H9 (cell line): ENCODE measurements at regions not wholly inside any gene's neighbourhood (a gene's known extent, or its start where the extent isn't known, plus 50 kb on each side); places are given as distances from the start of the nearest gene placed in this dataset.

ENCODE experiments used
- DNase-seq: peaks from one replicate; pipeline ENCODE4 v3.0.0-alpha.2; 2017
- H2AFZ ChIP-seq: one replicate; pipeline ENCODE4 v1.6.1; 2013; ENCODE audit warnings: mild to moderate bottlenecking, low read length, control low read depth, moderate library complexity
- H2AK5ac ChIP-seq: 2 replicates; pipeline ENCODE4 v1.6.1; 2013; ENCODE audit warnings: low read length, control low read depth, mixed read lengths; ENCODE audit not compliant: insufficient read length
- H2BK120ac ChIP-seq: one replicate; pipeline ENCODE4 v1.6.1; 2013; ENCODE audit warnings: low read depth, mild to moderate bottlenecking, low read length, control low read depth, inconsistent platforms; ENCODE audit not compliant: poor library complexity, severe bottlenecking
- H2BK12ac ChIP-seq: 2 replicates; pipeline ENCODE4 v1.6.1; 2013; ENCODE audit warnings: low read length, control low read depth, mixed read lengths, low read depth; ENCODE audit not compliant: insufficient read length
- H2BK15ac ChIP-seq: 2 replicates; pipeline ENCODE4 v1.6.1; 2013; ENCODE audit warnings: low read depth, low read length, control low read depth
- H2BK20ac ChIP-seq: one replicate; pipeline ENCODE4 v1.6.1; 2013; ENCODE audit warnings: low read depth, mild to moderate bottlenecking, low read length, control low read depth, inconsistent platforms; ENCODE audit not compliant: poor library complexity, severe bottlenecking
- H2BK5ac ChIP-seq: 2 replicates; pipeline ENCODE4 v1.6.1; 2013; ENCODE audit warnings: low read length, control low read depth, mixed read lengths; ENCODE audit not compliant: insufficient read length
- H3K14ac ChIP-seq: 2 replicates; pipeline ENCODE4 v1.6.1; 2013; ENCODE audit warnings: low read length, control low read depth; ENCODE audit not compliant: insufficient read depth
- H3K18ac ChIP-seq: 2 replicates; pipeline ENCODE4 v1.6.1; 2013; ENCODE audit warnings: low read depth, mild to moderate bottlenecking, mixed read lengths, low read length, control low read depth; ENCODE audit not compliant: insufficient read length
- H3K23ac ChIP-seq: 2 replicates; pipeline ENCODE4 v1.6.1; 2013; ENCODE audit warnings: low read length, control low read depth, mixed read lengths, low read depth; ENCODE audit not compliant: insufficient read length
- H3K23me2 ChIP-seq: 2 replicates; pipeline ENCODE4 v1.6.1; 2013; ENCODE audit warnings: low read depth, mild to moderate bottlenecking, mixed read lengths, low read length, control low read depth; ENCODE audit not compliant: insufficient read length, poor library complexity, severe bottlenecking
- H3K27ac ChIP-seq: 2 replicates; pipeline ENCODE4 v1.5.1; 2013; ENCODE audit warnings: low read length, control low read depth, mixed read lengths, low read depth; ENCODE audit not compliant: insufficient read length
- H3K27me3 ChIP-seq: 2 replicates; pipeline ENCODE4 v1.6.1; 2013; ENCODE audit warnings: low read length, control low read depth, inconsistent platforms; ENCODE audit not compliant: insufficient read depth
- H3K4ac ChIP-seq: 2 replicates; pipeline ENCODE4 v1.6.1; 2013; ENCODE audit warnings: low read depth, mild to moderate bottlenecking, control low read depth, inconsistent platforms, low read length, moderate library complexity
- H3K4me1 ChIP-seq: 2 replicates; pipeline ENCODE4 v1.6.1; 2013; ENCODE audit warnings: low read length, control low read depth, inconsistent platforms; ENCODE audit not compliant: insufficient read depth
- H3K4me2 ChIP-seq: 2 replicates; pipeline ENCODE4 v1.6.1; 2013; ENCODE audit warnings: low read length, control low read depth, mixed read lengths; ENCODE audit not compliant: insufficient read length, insufficient read depth
- H3K56ac ChIP-seq: 2 replicates; pipeline ENCODE4 v1.6.1; 2013; ENCODE audit warnings: low read depth, mild to moderate bottlenecking, mixed read lengths, low read length, control low read depth; ENCODE audit not compliant: insufficient read length
- H3K79me1 ChIP-seq: 2 replicates; pipeline ENCODE4 v1.6.1; 2013; ENCODE audit warnings: low read depth, mild to moderate bottlenecking, moderate library complexity, low read length, control low read depth, inconsistent platforms; ENCODE audit not compliant: insufficient read depth, poor library complexity, severe bottlenecking
- H3K79me2 ChIP-seq: 2 replicates; pipeline ENCODE4 v1.6.1; 2013; ENCODE audit warnings: low read length, control low read depth, inconsistent platforms; ENCODE audit not compliant: insufficient read depth
- H3K9ac ChIP-seq: 2 replicates; pipeline ENCODE4 v1.6.1; 2013; ENCODE audit warnings: low read length, control low read depth, mixed read lengths; ENCODE audit not compliant: insufficient read length; ENCODE audit errors: extremely low read depth
- H3K9me3 ChIP-seq: one replicate; pipeline ENCODE4 v1.6.1; 2013; ENCODE audit warnings: low read depth, low read length, inconsistent platforms; ENCODE audit not compliant: control insufficient read depth
- H3T11ph ChIP-seq: one replicate; pipeline ENCODE4 v1.6.1; 2013; ENCODE audit warnings: mild to moderate bottlenecking, low read length, control low read depth, inconsistent platforms
- H4K20me1 ChIP-seq: one replicate; pipeline ENCODE4 v1.6.1; 2013; ENCODE audit not compliant: control insufficient read depth, insufficient read length, insufficient read depth
- H4K5ac ChIP-seq: 2 replicates; pipeline ENCODE4 v1.6.1; 2013; ENCODE audit warnings: low read depth, mild to moderate bottlenecking, mixed read lengths, low read length, control low read depth; ENCODE audit not compliant: insufficient read length
- H4K8ac ChIP-seq: replicated peaks from 2 replicates; pipeline ENCODE4 v1.6.1; 2013; ENCODE audit warnings: low read length, control low read depth, mixed read lengths, low read depth; ENCODE audit not compliant: insufficient read length
- H4K91ac ChIP-seq: 2 replicates; pipeline ENCODE4 v1.6.1; 2013; ENCODE audit warnings: low read depth, mild to moderate bottlenecking, moderate library complexity, mixed read lengths, low read length, control low read depth; ENCODE audit not compliant: insufficient read length
- H3K27ac Mint-ChIP-seq, 3 experiments: 2 replicates in 2 of 3; 3 replicates in 1 of 3; pipeline ENCODE4 v1.8.0; 2020 to 2021; ENCODE audit warnings: mixed read lengths in 3 of 3, mild to moderate bottlenecking in 1 of 3, moderate library complexity in 1 of 3
- H3K27me3 Mint-ChIP-seq: 2 replicates; pipeline ENCODE4 v1.8.0; 2021; ENCODE audit warnings: low read depth, mild to moderate bottlenecking, moderate library complexity, mixed read lengths
- H3K36me3 Mint-ChIP-seq, 3 experiments: 2 replicates in 2 of 3; 3 replicates in 1 of 3; pipeline ENCODE4 v1.8.0; 2020 to 2021; ENCODE audit warnings: low read depth in 3 of 3, mixed read lengths in 3 of 3; ENCODE audit not compliant: insufficient read depth in 1 of 3
- H3K4me1 Mint-ChIP-seq, 2 experiments: 2 replicates each; pipeline ENCODE4 v1.8.0; 2020; ENCODE audit warnings: mixed read lengths in 2 of 2
- H3K4me3 Mint-ChIP-seq, 2 experiments: 2 replicates in 1 of 2; 3 replicates in 1 of 2; pipeline ENCODE4 v1.8.0; 2020 to 2021; ENCODE audit warnings: mild to moderate bottlenecking in 2 of 2, mixed read lengths in 2 of 2, moderate library complexity in 1 of 2
- H3K9me3 Mint-ChIP-seq, 2 experiments: 2 replicates in 1 of 2; 3 replicates in 1 of 2; pipeline ENCODE4 v1.8.0; 2020; ENCODE audit warnings: mild to moderate bottlenecking in 2 of 2, mixed read lengths in 2 of 2, moderate library complexity in 1 of 2
- CTCF ChIP-seq: fragments of 200-600 bp; sonication (generic); conservative IDR thresholded peaks from 3 replicates; pipeline ENCODE4 v1.8.0; 2021; ENCODE audit warnings: antibody characterized with exemption, mild to moderate bottlenecking
- WGBS: extraction: QIAGEN DNeasy Blood & Tissue Kit; methylation state at CpG from one replicate; pipeline ENCODE4 v1.1.7; 2013; ENCODE audit warnings: missing lambda C conversion rate, low lambda C conversion rate, mixed read lengths; ENCODE audit not compliant: insufficient read length; ENCODE audit errors: extremely low coverage; 5-methylcytosine and 5-hydroxymethylcytosine counted together

DNA sequence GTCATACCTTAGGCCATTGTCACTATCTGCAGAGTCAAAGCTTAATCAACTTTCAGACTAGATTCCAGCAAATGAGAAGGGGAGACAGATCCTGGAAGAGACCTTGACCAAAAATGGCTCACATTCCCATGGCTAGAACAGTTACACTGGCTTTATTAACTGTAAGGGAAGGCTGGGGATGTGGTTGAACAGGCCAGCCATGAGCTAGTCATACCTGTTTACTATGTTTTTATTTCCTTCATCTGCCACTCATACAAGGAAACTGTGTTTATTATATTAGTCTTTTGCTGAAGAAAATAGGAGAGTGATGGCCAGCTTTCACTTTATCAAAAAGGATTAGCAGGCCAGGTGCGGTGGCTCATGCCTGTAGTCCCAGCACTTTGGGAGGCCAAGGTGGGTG, 319.7 kb downstream of the RAPGEF2 start:
- Histone ChIP-seq H3K23me2 (no peaks in the 10 kb centered on the region), H4K5ac (no peak overlapping the region), H3K79me1 (no peaks in the 10 kb centered on the region), H2AK5ac (no peak overlapping the region), H3K9me3 (peaks cover 13% of the 10 kb centered on the region), H4K8ac (no peak overlapping the region), H3K9ac (no peak overlapping the region), H3K4ac (no peak overlapping the region), H3K4me1 (peaks cover 2% of the 10 kb centered on the region; the same call in 1 of the 2 replicates), H4K91ac (no peak overlapping the region), H3K56ac (no peak overlapping the region), H3K79me2 (no peaks in the 10 kb centered on the region), H2BK15ac (no peak overlapping the region), H3K27ac (no peak overlapping the region), H2BK12ac (no peak overlapping the region), H3K14ac (no peak overlapping the region), H2BK120ac (no peak overlapping the region), H3T11ph (no peak overlapping the region), H2BK20ac (no peak overlapping the region), H3K18ac (no peak overlapping the region), H2AFZ (no peak overlapping the region), H3K4me2 (no peak overlapping the region), H3K27me3 (no peaks in the 10 kb centered on the region), H4K20me1 (no peaks in the 10 kb centered on the region), H2BK5ac (no peak overlapping the region), H3K23ac (no peak overlapping the region)
- H3K27ac Mint-ChIP-seq: no peak overlapping the region
- H3K4me3 Mint-ChIP-seq: no peak overlapping the region
- no peaks in the 10 kb centered on the region; the same call in 1 of the 2 replicates for H3K27me3 Mint-ChIP-seq
- H3K4me1 Mint-ChIP-seq: no peaks in the 10 kb centered on the region; a peak in 2 of 4 replicates
- no peak for TF ChIP-seq CTCF
- peaks cover 10 to 20% of the 10 kb centered on the region in 2 experiments for H3K9me3 Mint-ChIP-seq
- H3K36me3 Mint-ChIP-seq: peaks cover 2 to 18% (median 4%) of the 10 kb centered on the region in 3 experiments; a peak in 5 of 7 replicates
- WGBS: no CpG with 5 or more reads among the region's 1 CpG
- no peak for DNase-seq
